IPS DF 6.9 (cell line): ENCODE measurements at regions not wholly inside any gene's neighbourhood (a gene's known extent, or its start where the extent isn't known, plus 50 kb on each side); places are given as distances from the start of the nearest gene placed in this dataset.

Experiments
- DNase-seq: peaks from one replicate; pipeline ENCODE4 v3.0.0-alpha.2; 2013; ENCODE audit warnings: low read depth, low spot score
- H3K27ac ChIP-seq: one replicate; pipeline ENCODE4 v1.5.1; 2013; ENCODE audit warnings: low read length, control low read depth
- H3K27me3 ChIP-seq: 2 replicates; pipeline ENCODE4 v1.6.1; 2013; ENCODE audit warnings: mild to moderate bottlenecking, low read length; ENCODE audit not compliant: control insufficient read depth, insufficient read depth
- H3K36me3 ChIP-seq: 2 replicates; pipeline ENCODE4 v1.6.1; 2013; ENCODE audit warnings: low read length; ENCODE audit not compliant: control insufficient read depth, insufficient read depth
- H3K4me1 ChIP-seq: 2 replicates; pipeline ENCODE4 v1.6.1; 2013; ENCODE audit warnings: low read length; ENCODE audit not compliant: control insufficient read depth, insufficient read depth
- H3K4me3 ChIP-seq: 2 replicates; pipeline ENCODE4 v1.5.1; 2013; ENCODE audit warnings: mild to moderate bottlenecking, low read length
- H3K9me3 ChIP-seq: 2 replicates; pipeline ENCODE4 v1.6.1; 2013; ENCODE audit warnings: low read length, inconsistent platforms; ENCODE audit not compliant: control insufficient read depth, insufficient read depth
- WGBS: extraction: QIAGEN DNeasy Blood & Tissue Kit; methylation state at CpG from one replicate; pipeline ENCODE4 v1.1.7; 2013; ENCODE audit warnings: mixed read lengths, missing lambda C conversion rate; ENCODE audit not compliant: insufficient read length, insufficient coverage; 5-methylcytosine and 5-hydroxymethylcytosine counted together

- DNase-seq: no peak
- H3K36me3 ChIP-seq: no peaks in the 10 kb centered on the region
- H3K9me3 ChIP-seq: no peaks in the 10 kb centered on the region
- H3K27me3 ChIP-seq: no peaks in the 10 kb centered on the region
- H3K4me3 ChIP-seq: no peak overlapping the region
- H3K4me1 ChIP-seq: no peaks in the 10 kb centered on the region
- H3K27ac ChIP-seq: no peak overlapping the region
Observed at GRCh38 chr18:1922066-1922465, 649.2 kb downstream of the METTL4 start.

GRCh38 chr18:1928711-1929110 lies 642.6 kb downstream of the METTL4 start:
- H3K27ac ChIP-seq: no peak overlapping the region
- no peaks in the 10 kb centered on the region for H3K9me3 ChIP-seq
- no peaks in the 10 kb centered on the region for H3K4me1 ChIP-seq
- no peaks in the 10 kb centered on the region for H3K36me3 ChIP-seq
- no peaks in the 10 kb centered on the region for H3K27me3 ChIP-seq
- DNase-seq: no peak
- H3K4me3 ChIP-seq: no peak overlapping the region
- WGBS: no CpG with 5 or more reads among the region's 6 CpGs

GRCh38 chr18:1929720-1930119 lies 641.6 kb downstream of the METTL4 start:
- Histone ChIP-seq H3K4me3 (no peak overlapping the region), H3K9me3 (no peaks in the 10 kb centered on the region), H3K27me3 (no peaks in the 10 kb centered on the region), H3K27ac (no peak overlapping the region), H3K4me1 (no peaks in the 10 kb centered on the region), H3K36me3 (no peaks in the 10 kb centered on the region)
- no peak for DNase-seq
- no CpG with 5 or more reads among the region's 5 CpGs for WGBS

- no peak for DNase-seq
- WGBS: no CpG with 5 or more reads among the region's 5 CpGs
Observed at GRCh38 chr18:1930291-1931270, 640.7 kb downstream of the METTL4 start.

GRCh38 chr18:1952486-1952885 lies 618.8 kb downstream of the METTL4 start:
- Histone ChIP-seq H3K27ac (no peak overlapping the region), H3K27me3 (no peaks in the 10 kb centered on the region), H3K36me3 (no peaks in the 10 kb centered on the region), H3K4me3 (no peak overlapping the region), H3K4me1 (no peaks in the 10 kb centered on the region), H3K9me3 (no peaks in the 10 kb centered on the region)
- DNase-seq: no peak
- WGBS: no CpG with 5 or more reads among the region's 5 CpGs

More at GRCh38 chr18:1930291-1931270, 640.7 kb downstream of the METTL4 start:
- H3K27ac ChIP-seq: no peak overlapping the region
- H3K27me3 ChIP-seq: no peaks in the 10 kb centered on the region
- H3K4me3 ChIP-seq: no peak overlapping the region
- H3K4me1 ChIP-seq: no peaks in the 10 kb centered on the region
- no peaks in the 10 kb centered on the region for H3K36me3 ChIP-seq
- no peaks in the 10 kb centered on the region for H3K9me3 ChIP-seq

- no CpG with 5 or more reads among the region's 20 CpGs for WGBS
- no peak for DNase-seq
Observed at GRCh38 chr18:1954583-1955312, 616.6 kb downstream of the METTL4 start.

GRCh38 chr18:1958798-1959197 lies 612.5 kb downstream of the METTL4 start:
- Histone ChIP-seq H3K4me1 (no peaks in the 10 kb centered on the region), H3K4me3 (no peak overlapping the region), H3K36me3 (no peaks in the 10 kb centered on the region), H3K27me3 (no peaks in the 10 kb centered on the region), H3K9me3 (no peaks in the 10 kb centered on the region), H3K27ac (no peak overlapping the region)
- no CpG with 5 or more reads among the region's 1 CpG for WGBS
- DNase-seq: no peak

More at GRCh38 chr18:1954583-1955312, 616.6 kb downstream of the METTL4 start:
- Histone ChIP-seq H3K4me1 (no peaks in the 10 kb centered on the region), H3K27ac (no peak overlapping the region), H3K36me3 (no peaks in the 10 kb centered on the region), H3K4me3 (no peak overlapping the region), H3K27me3 (no peaks in the 10 kb centered on the region), H3K9me3 (no peaks in the 10 kb centered on the region)

- no peaks in the 10 kb centered on the region for H3K4me1 ChIP-seq
Observed at GRCh38 chr18:1965016-1965415, 606.3 kb downstream of the METTL4 start.

GRCh38 chr18:1965541-1965940 lies 605.8 kb downstream of the METTL4 start:
- Histone ChIP-seq H3K9me3 (no peaks in the 10 kb centered on the region), H3K27ac (no peak overlapping the region), H3K4me1 (no peaks in the 10 kb centered on the region), H3K4me3 (no peak overlapping the region), H3K36me3 (no peaks in the 10 kb centered on the region), H3K27me3 (peaks cover 2% of the 10 kb centered on the region; the same call in 1 of the 2 replicates)
- WGBS: no CpG with 5 or more reads among the region's 2 CpGs
- no peak for DNase-seq

More at GRCh38 chr18:1965016-1965415, 606.3 kb downstream of the METTL4 start:
- H3K27ac ChIP-seq: no peak overlapping the region
- no peak overlapping the region for H3K4me3 ChIP-seq
- DNase-seq: no peak
- no peaks in the 10 kb centered on the region for H3K36me3 ChIP-seq
- no peaks in the 10 kb centered on the region for H3K9me3 ChIP-seq
- no CpG with 5 or more reads among the region's 2 CpGs for WGBS
- peaks cover under 1% of the 10 kb centered on the region; the same call in 1 of the 2 replicates for H3K27me3 ChIP-seq

GRCh38 chr18:1968801-1969498 lies 602.4 kb downstream of the METTL4 start:
- no peaks in the 10 kb centered on the region for H3K4me1 ChIP-seq
- WGBS: no CpG with 5 or more reads among the region's 4 CpGs
- no peaks in the 10 kb centered on the region for H3K36me3 ChIP-seq
- no peak overlapping the region for H3K4me3 ChIP-seq
- no peak overlapping the region for H3K27ac ChIP-seq
- peaks cover 2% of the 10 kb centered on the region; the same call in 1 of the 2 replicates for H3K27me3 ChIP-seq
- H3K9me3 ChIP-seq: no peaks in the 10 kb centered on the region
- DNase-seq: peak; percentile 31
